Forelimb muscle (tissue), 1 donor: ENCODE measurements at regions not wholly inside any gene's neighbourhood (a gene's known extent, or its start where the extent isn't known, plus 50 kb on each side); places are given as distances from the start of the nearest gene placed in this dataset.
A peak's percentile ranks its signal among the peaks of the same experiment; 100 is the strongest.
"Not testable (repeated sequence)": the region's sequence is repeated elsewhere in the genome, so short reads cannot be mapped to it uniquely, and the experiment has no call there.

Source experiments
- DNase-seq: peaks from one replicate; pipeline ENCODE4 v3.0.0-alpha.2; 2013; ENCODE audit warnings: low read depth

DNA sequence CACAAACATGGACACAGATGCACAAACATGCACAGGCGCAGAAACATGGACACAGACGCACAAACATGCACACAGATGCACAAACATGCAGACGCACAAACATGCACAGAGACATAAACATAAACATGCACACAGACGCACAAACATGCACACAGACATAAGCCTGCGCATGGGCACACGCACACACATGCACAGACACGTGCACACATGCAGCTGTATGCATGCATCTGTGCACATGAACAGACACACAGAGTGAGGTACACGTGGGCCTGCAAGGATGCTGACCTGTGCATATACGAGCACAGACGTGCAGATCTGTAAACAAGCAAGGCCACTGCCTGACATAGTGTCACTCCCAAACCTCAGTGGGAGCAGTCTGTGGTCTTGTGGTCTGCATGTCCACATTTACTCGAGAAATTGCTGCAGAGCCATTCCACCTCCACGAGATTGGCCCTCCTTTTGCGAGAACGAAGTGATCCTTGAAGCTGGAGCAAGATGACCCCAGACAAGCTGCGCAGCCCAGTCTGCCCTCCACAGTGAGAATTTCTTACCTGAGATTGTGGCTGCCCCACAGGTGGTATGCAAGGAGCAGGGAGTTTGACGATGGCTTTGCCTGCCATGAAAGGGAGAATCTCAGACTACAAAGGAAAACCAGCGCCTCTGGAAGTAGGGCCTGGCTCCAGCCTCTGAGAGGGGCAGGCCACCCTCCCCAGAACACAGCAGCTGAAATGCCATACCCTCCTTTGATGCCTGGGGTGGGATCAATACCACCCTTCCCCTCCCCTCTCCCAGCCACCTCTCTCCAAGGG, 299.9 kb downstream of the BRD1 start:
- DNase-seq = no peak

DNA sequence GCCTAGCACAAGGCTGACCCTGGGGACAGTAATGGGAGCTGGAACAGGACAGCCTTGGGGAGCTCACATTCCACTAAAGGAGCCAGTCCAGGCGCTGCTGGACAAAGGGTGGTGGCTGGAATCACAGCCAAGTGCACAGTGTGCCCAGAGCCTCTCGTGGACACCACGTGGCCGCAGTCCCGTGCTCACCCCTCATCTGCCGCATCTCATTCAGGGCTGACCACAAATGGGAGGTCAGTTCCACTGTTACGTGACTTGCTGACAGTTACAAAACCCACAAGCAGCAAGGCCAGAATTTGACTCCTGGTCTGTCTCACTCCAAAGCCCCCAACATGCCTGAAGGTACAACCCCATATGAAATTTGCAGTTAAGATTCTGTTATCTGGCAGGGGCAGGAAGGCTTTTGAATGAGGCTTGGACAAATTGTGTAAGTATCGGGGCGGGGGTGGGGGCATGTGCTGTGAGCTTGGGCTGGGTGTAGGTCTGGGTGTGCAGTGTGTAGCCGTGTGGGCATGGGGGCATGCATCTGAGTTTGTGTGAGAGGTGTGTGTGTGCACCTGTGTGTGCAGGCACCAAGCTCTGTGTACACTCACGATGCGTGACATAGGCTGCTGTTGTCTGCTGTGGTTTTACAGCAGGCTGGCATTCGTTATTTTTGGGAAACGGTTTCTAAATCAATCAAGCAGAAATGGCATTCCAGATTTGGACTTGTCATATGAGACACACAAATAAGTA, 301.7 kb downstream of the BRD1 start:
- DNase-seq = no peak

DNA sequence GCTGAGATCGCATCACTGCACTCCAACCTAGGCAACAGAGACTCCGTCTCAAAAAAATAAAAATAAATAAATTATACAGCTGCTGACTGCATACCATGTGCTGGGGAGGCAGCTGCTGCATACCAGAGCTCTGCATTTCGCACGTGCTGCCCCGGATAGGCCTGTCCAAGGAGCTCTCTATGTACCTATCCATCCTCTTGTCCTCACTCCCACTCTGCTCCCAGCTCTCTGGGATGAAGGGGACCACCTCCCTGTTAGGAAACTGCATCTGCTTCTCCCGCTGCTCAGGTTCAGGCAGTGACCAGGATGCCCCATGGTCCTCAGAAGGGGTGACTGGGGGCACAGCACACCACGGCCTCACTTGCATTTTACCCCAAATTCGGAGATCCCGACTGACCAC, 302.3 kb downstream of the BRD1 start:
- no peak for DNase-seq

DNA sequence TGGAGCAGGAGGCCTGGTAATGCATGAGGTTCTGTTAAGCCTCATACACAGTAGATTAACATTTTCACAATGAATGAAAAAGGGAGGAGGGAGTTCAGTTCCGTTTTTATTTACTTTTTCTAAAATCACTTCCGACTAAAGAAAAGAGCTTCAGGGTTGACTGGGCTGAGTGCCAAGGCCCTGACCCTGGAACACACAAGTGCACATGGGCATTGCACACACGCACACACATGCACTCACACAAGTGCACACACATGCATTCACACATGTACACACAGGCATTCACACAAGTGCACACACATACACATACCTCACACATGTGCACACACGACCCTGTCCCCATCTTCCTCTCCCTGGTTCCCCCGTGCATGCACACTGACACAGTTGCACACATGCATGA, 303.3 kb downstream of the BRD1 start:
- DNase-seq = no peak

DNA sequence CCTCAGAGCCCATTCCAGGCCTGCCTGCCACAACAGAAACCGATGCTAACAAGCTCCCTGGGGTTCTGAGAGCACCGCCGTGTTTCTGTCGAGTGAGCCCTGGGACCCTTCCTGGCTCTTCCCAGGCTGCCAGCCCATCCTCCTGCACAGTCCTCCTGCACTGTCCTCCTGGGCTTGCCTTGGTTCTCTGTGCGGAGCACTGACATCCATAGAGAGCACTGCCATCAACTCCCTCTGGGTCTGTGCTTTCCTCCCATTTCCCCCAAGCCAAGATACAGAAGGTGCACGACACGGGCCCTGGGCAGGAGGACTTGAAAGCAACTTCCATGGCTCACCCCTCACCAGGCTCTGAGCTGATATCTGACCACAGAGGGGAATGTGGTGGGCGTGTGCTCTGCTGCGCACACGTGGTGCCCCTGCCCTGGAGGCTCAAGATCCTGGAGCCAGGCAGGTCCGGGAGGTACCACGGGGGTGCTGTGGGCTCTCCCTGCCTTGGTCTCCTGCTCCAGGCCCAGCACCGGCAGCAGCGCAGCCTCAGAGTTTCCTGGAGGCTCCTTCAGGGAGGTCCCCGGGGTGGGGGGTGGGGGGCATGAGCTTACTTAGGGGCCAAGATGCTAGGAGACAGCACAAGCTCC, 304.2 kb downstream of the BRD1 start:
- no peak for DNase-seq

DNA sequence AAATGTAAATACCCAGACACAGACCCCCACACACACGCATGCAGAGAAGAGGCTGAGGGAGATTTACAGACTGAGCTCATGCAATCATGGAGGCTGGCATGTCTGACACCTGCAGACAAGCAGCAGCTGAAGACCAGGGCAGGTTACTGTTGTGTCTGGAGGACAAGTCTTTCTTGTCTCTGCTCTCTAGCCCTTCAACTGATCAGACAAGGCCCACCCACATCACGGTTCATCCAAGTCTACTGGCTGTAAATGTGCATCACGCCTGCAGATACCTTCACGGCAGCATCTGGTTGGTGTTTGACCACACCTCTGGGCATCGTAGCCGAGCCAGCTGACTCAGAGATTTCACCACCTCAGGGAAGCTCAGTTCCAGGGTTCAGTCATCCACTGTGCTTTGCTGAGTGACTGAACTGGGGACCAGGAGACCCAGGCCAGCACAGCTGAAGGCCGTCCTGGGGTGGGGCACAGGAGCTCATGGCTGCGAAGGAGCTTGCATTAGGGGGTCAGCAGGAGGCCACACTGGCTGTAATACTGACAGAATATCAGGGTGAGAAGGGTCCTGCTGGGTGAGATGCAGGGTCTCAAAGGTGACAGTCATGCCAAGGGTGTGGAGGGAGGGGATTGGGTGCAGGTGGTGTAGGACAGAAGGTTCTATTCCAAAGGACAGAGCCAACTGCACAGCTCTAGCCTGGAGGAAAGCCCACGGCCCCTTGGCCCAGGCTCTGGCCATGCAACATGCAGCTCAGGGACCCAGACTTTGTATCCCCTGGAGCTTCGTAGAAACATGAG, 304.9 kb downstream of the BRD1 start:
- DNase-seq = no peak

DNA sequence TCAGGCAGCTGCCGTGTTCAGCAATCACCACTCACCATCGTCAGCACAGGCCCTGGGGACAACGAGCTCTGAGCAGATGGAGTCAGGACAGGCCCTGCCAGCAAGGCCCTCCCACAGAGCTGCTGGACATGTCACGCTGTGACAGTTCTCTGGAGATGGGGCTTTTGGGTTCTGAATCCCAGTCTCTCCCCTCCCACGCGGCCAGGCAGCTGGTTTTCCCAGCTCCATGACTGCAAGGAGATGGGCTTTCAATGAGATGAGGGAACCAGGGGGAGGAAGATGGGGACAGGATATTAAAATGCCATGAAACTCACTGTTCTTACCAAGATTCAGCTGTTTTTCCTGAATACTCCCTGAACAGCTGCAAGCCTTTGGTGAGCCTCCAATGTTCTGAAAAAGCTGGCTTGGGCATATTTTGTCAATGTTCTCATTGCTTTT, 305.9 kb downstream of the BRD1 start:
- DNase-seq = peak; percentile 25

DNA sequence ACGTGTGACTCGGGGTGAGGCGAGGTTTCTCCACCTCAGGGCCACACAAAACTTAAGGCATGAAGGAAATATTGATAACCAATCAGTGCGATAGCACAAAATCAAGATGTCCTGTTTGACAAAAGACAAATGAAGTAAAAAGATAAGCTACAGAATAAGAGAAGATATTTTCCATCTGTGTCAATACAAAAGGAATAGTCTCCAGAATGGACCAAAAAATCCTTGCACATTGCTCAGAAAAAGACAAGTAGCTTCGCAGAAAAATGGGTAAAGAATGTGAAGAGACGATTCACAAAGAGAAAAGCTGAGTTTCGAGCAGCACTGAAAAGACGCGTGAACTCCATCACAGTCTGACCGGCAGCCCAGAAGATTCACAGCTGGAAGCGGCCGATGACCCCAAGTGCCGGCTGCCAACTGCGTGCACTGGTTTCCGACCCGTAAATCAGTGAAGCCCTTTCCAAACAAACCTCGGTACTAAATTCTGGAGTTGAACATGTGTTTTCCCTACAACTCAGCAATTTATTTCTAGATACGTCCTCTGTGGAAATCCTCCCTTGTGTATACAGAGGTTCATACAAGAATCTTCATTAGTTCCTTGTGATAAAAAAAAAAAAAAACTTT, 308.4 kb downstream of the BRD1 start:
- no peak for DNase-seq

DNA sequence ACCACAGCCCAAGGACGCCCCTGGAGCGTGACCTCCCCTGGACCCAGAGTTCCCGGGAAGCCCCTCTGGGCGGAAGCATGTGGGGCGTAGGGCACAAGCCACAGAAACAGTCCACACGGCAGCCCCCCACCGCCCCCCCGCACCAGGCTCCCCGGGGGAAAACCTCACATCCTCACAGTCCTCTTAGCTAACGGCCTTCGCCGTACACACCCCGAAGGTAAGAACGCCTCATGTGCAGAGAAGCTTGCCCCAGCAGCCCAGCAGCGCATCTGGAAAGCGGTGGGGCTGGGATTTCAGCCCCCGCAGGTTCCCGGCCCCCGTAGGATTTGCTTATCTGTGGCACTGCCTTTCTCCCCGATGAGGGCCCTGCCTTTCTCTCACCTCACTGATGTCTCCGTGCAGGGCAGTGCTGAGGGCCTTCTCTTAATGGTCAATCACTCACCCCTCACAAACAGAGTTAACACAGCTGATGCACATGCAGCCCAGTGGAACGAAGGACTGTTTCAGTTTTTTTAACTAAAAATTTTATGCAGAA, 309.2 kb downstream of the BRD1 start:
- DNase-seq = no peak

DNA sequence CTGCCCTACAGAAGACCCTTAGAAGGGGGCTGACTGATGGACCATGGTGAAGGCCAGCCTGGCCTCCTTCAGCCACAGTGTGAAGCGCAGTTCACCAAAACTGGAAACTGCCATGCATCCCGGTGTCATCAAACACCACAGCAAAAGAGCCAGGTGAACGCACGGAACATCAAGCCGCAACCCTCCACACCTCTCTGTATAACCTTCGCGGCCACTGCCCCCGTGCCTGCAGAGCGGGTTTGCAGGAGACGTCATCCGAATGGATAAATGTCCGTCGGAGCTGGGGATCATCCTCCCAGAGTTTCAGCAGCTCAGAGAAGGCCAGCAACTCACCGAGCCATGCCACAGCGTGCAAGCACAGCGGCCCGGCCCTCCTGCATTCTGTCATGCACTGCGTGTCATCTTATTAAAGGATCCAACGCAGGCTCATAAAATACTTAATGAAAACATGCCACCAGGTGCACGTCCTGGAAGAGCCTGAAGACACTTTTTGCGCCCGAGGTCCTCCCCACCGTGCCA, 309.9 kb downstream of the BRD1 start:
- DNase-seq = no peak

DNA sequence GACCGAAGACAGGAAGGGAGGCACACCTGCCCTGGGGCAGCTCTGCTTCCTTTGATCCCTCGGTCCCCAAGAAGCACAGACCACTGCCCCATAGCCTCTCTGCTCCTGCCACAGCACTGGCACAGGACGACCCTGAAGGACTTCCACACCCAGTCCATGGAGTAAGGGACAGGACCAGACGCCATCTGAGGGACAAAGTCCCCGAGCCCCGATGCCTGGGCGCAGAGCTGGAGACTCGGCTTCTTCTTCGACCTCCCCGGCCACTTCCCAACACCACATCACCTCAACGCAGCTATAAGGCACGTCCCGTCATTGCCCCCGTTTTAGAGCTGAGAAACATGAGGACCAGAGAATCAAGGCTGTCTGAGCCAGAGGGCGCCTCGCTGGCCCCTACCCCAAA, 310.5 kb downstream of the BRD1 start:
- no peak for DNase-seq

DNA sequence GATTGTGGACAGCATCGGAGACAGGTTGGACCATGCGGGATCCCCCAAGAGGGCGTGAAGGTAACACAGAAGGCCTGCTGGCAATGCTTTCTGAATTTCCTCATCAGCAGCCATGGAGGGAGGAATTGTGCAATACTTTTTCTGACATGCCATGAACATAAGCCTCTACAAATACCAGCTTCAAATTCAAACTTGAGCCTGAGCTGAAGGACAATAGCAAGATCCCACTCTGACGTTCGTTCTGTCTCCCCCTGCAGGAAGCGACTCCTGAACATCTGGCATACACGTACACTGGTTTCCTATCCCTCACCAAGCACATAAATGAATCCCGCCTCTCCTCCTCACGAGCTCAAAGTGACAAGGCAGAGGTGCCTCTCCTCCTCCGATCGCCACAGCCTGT, 312.2 kb downstream of the BRD1 start:
- DNase-seq = no peak

DNA sequence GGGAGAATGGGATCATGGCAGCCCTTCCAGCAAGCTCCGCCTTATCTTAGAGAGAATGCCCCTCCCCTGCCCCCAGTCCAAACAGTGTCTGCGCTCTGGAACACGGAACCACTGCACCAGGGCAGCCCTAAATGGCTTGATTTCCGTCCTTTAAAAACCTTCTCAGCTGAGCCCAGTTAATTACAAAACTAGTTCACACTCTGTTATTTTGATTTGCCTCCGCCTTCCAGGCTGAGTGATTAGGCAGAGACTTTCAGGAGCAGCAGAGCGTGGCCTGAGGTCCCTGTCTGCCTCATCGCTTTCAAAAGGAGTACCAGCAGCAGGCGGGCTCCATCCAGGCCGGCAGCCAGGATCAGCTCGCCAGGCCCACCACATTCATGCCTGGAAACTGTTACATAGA, 313.0 kb downstream of the BRD1 start:
- no peak for DNase-seq

DNA sequence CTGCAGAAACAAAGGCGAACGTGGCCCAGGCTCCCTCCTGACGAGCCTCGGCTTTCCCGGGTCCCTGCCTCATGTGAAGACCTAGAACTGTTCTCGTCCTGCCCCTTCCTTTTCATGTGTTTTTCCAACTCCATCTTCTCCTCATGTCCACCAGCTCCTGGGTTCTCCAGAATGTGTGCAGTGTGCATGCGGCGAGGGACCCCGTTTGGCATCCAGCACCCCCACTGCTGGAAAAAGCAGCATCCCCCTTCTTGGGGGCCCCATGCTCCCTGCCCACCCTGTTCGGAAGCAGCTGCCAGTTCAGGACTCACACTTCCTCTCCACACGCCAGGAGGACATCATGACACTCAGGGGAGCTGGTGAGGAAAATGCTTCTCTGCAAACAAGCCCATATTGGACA, 313.5 kb downstream of the BRD1 start:
- no peak for DNase-seq

DNA sequence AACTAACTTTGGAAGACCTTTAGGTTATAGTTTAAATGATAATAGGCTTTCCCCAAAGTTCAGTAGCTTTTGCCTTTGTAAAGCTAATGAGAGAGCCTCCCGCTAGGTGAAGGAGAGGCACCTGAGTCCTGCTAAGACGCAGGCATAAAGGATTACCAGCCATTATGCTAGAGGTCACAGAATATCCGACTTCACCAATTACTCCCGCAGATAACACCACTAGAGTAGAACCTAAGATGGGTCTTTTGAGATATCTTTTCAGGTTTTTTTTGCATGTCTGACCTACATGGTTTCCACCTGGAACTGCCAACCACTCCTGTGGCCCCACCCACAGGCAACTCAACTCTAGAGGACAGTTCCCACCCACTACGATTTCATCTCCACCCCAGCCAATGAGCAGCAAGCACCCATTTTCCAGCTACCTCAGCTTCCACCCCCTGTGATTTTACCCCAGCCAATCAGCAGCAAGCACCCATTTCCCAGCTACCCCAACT, 314.3 kb downstream of the BRD1 start:
- DNase-seq = no peak

DNA sequence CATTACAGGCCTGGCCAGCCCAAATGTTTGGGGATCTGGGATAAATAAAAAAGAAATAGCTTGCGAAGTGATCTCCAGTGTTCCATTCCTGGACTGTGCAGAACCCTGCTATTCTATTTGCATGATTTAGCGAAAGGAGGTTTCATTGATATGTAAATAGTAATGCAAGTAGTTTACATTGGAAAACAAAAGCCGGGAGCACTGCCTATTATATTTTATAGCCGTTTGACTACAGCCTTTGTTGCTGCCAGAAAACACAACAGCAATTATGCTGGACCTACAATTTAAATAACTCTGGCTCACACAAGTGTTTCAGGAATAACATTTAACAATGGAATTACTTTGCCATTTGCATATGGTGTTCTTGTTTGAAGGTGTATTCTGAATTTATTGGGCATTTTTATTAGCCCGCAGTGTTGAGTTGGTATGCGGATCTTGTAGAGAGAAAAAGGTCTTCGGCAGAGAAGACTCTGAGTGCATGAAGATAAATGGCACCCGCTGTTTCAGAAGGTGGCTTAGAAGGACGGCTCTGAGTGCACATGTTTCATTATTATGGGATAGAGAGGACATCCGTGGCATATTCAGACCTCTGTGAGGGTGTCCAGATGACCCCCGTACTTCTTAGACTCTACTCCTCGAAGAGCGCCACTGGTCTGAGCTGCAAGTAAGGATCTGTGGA, 315.0 kb downstream of the BRD1 start:
- DNase-seq = no peak

DNA sequence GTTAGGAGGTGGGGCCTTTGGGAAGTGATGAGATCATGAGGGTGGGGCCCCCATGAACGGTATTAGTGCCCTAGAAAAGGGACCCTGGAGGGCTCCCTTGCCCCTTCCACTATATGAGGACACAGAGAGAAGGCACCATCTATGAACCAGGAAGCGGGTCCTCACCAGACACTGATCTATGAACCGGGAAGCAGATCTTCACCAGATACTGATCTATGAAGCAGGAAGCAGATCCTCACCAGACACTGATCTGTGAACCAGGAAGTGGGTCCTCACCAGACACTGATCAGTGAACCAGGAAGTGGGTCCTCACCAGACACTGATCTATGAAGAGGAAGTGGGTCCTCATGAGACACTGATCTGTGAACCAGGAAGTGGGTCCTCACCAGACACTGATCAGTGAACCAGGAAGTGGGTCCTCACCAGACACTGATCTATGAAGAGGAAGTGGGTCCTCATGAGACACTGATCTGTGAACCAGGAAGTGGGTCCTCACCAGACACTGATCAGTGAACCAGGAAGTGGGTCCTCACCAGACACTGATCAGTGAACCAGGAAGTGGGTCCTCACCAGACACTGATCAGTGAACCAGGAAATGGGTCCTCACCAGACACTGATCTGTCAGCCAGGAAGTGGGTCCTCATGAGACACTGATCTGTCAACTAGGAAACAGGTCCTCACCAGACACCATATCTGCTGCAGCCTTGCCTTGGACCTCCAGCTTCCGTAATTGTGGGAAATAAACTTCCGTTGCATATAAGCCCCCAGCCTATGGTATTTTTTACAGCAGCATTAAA, 316.1 kb downstream of the BRD1 start:
- not testable (repeated sequence) for DNase-seq

DNA sequence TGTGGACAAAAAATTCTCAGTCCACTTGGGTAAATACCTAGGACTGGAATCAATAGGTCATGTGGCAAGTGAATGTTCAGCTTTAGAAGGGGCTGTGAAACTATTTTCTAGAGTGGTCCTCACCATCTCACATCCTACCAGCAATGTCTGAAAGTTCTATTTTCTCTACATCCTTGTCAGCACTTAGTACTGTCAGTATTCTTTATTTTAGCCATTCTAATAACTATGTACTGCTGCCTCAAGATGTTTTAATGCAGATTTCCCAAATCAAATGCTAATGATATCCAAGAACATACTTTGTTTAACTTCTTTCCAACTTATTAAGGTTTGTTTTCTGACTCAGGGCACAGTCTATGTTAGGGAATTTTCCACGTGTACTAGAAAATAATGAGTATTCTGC, 317.0 kb downstream of the BRD1 start:
- no peak for DNase-seq

DNA sequence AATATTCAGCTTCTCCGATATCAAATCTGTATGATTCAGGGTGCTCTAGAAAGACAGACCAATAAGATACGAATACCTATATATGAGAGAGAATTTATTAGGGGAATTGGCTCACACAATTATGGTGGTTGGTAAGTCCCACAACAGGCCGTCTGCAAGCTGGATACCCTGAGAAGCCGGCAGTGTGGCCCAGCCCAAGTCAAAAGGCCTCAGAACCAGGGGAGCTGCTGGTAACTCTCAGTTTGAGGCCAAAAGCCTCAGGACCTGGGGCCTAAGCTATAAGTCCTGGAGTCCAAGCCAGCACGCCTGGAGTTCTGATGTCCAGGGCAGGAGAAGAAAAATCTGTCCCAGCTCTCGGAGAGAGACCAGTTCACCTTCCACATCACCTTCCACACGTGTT, 318.7 kb downstream of the BRD1 start:
- DNase-seq = no peak
